CD14-positive monocyte (primary cell): ENCODE measurements at regions not wholly inside any gene's neighbourhood (a gene's known extent, or its start where the extent isn't known, plus 50 kb on each side); places are given as distances from the start of the nearest gene placed in this dataset.

ENCODE experiments used
- DNase-seq, 3 donors: peaks; one replicate each; pipeline ENCODE4 v3.0.0-alpha.2; 2011 to 2022
- H2AFZ ChIP-seq: 2 replicates; pipeline ENCODE4 v1.6.0; 2012; ENCODE audit warnings: mild to moderate bottlenecking, low read depth, low read length, inconsistent platforms; ENCODE audit not compliant: insufficient read depth, poor library complexity, severe bottlenecking
- H3K27ac ChIP-seq, 2 donors: 1 replicate in 1 of 2; 2 replicates in 1 of 2; pipeline ENCODE4 v1.5.1; 2012 to 2013; ENCODE audit warnings: low read length in 2 of 2, control low read depth in 1 of 2, inconsistent platforms in 1 of 2, low read depth in 1 of 2, mild to moderate bottlenecking in 1 of 2
- H3K27me3 ChIP-seq, 2 donors: one replicate each; pipeline versions ENCODE4 v1.6.0 to v1.6.1; 2011 to 2013; ENCODE audit warnings: low read length in 2 of 2; ENCODE audit not compliant: control insufficient read depth in 2 of 2, insufficient read depth in 2 of 2
- H3K36me3 ChIP-seq, 2 donors: replicated peaks in 1 of 2; 1 replicate in 1 of 2; 2 replicates in 1 of 2; pipeline versions ENCODE4 v1.5.1 to v1.6.1; 2012 to 2013; ENCODE audit warnings: low read length in 2 of 2, control low read depth in 1 of 2, inconsistent platforms in 1 of 2, mild to moderate bottlenecking in 1 of 2; ENCODE audit not compliant: insufficient read depth in 2 of 2, control insufficient read depth in 1 of 2
- H3K4me1 ChIP-seq, 2 donors: 1 replicate in 1 of 2; 2 replicates in 1 of 2; pipeline versions ENCODE4 v1.5.1 to v1.6.1; 2012 to 2013; ENCODE audit warnings: low read length in 2 of 2, control low read depth in 1 of 2, inconsistent platforms in 1 of 2, mild to moderate bottlenecking in 1 of 2, moderate library complexity in 1 of 2; ENCODE audit not compliant: insufficient read depth in 2 of 2, control insufficient read depth in 1 of 2
- H3K4me2 ChIP-seq: replicated peaks from 2 replicates; pipeline ENCODE3; 2012; ENCODE audit warnings: low read length, moderate library complexity, mild to moderate bottlenecking; ENCODE audit not compliant: poor library complexity, severe bottlenecking; ENCODE audit errors: extremely low read depth
- H3K4me3 ChIP-seq, 3 experiments: fragments of 200-600 bp in 1 of 3; sonication (generic) in 1 of 3; replicated peaks in 1 of 3; 1 replicate in 2 of 3; 2 replicates in 1 of 3; pipeline ENCODE4 v1.5.1; 2011 to 2013; ENCODE audit warnings: low read length in 3 of 3, mild to moderate bottlenecking in 3 of 3, control low read depth in 2 of 3, low read depth in 2 of 3, inconsistent platforms in 1 of 3, moderate library complexity in 1 of 3
- H3K79me2 ChIP-seq: 2 replicates; pipeline ENCODE4 v1.6.0; 2012; ENCODE audit warnings: mild to moderate bottlenecking, control low read depth, inconsistent platforms, low read length, moderate library complexity; ENCODE audit not compliant: insufficient read depth
- H3K9ac ChIP-seq: 2 replicates; pipeline ENCODE4 v1.6.0; 2017; ENCODE audit warnings: low read length, mild to moderate bottlenecking; ENCODE audit not compliant: insufficient read depth, poor library complexity, severe bottlenecking
- H3K9me3 ChIP-seq, 2 donors: replicated peaks in 1 of 2; 1 replicate in 1 of 2; 2 replicates in 1 of 2; pipeline versions ENCODE4 v1.5.1 to v1.6.1; 2012 to 2013; ENCODE audit warnings: low read length in 2 of 2, control low read depth in 1 of 2; ENCODE audit not compliant: control insufficient read depth in 1 of 2, insufficient read depth in 1 of 2
- H4K20me1 ChIP-seq: 2 replicates; pipeline ENCODE4 v1.6.0; 2012; ENCODE audit warnings: mild to moderate bottlenecking, low read length, control low read depth, moderate library complexity; ENCODE audit not compliant: insufficient read depth
- H3K27ac Mint-ChIP-seq, 7 donors: one replicate each; pipeline ENCODE4 v1.8.0; 2020; ENCODE audit warnings: mild to moderate bottlenecking in 7 of 7, mixed read lengths in 7 of 7, moderate library complexity in 6 of 7, inconsistent platforms in 2 of 7
- H3K27me3 Mint-ChIP-seq, 3 donors: one replicate each; pipeline ENCODE4 v1.8.0; 2021 to 2022; ENCODE audit warnings: low read depth in 3 of 3, mild to moderate bottlenecking in 3 of 3, mixed read lengths in 3 of 3, moderate library complexity in 3 of 3, inconsistent platforms in 1 of 3
- H3K36me3 Mint-ChIP-seq, 2 donors: one replicate each; pipeline ENCODE4 v1.8.0; 2020; ENCODE audit warnings: mixed read lengths in 2 of 2, inconsistent platforms in 1 of 2, mild to moderate bottlenecking in 1 of 2
- H3K4me1 Mint-ChIP-seq: one replicate; pipeline ENCODE4 v1.8.0; 2020; ENCODE audit warnings: mild to moderate bottlenecking, mixed read lengths
- H3K4me3 Mint-ChIP-seq, 2 donors: one replicate each; pipeline ENCODE4 v1.8.0; 2020; ENCODE audit warnings: mild to moderate bottlenecking in 2 of 2, mixed read lengths in 2 of 2, moderate library complexity in 1 of 2
- H3K9me3 Mint-ChIP-seq, 7 donors: one replicate each; pipeline ENCODE4 v1.8.0; 2020 to 2022; ENCODE audit warnings: mixed read lengths in 7 of 7, mild to moderate bottlenecking in 6 of 7, moderate library complexity in 6 of 7, inconsistent platforms in 2 of 7
- CTCF ChIP-seq: fragments of 200-600 bp; IDR thresholded peaks from one replicate; pipeline ENCODE4 v1.8.0; 2022; ENCODE audit warnings: antibody characterized with exemption, mild to moderate bottlenecking
- WGBS: methylation state at CpG from one replicate; pipeline ENCODE4 v1.1.5; 2013; ENCODE audit warnings: missing lambda C conversion rate; ENCODE audit not compliant: insufficient coverage; 5-methylcytosine and 5-hydroxymethylcytosine counted together
- intact Hi-C, 2 donors: fragments of 100-400 bp; cut with micrococcal nuclease; formaldehyde crosslinking; loops; one replicate each; pipeline versions ENCODE4 v1.15.0 to v1.15.1; 2023

- no peaks in the 10 kb centered on the region for H3K36me3 Mint-ChIP-seq
- Histone ChIP-seq H3K79me2 (no peaks in the 10 kb centered on the region), H3K36me3 (no peaks in the 10 kb centered on the region), H3K4me1 (peaks cover 10 to 16% of the 10 kb centered on the region in 2 donors), H4K20me1 (no peaks in the 10 kb centered on the region), H3K27me3 (no peaks in the 10 kb centered on the region), H3K27ac (no peak overlapping the region), H3K9me3 (no peaks in the 10 kb centered on the region), H3K9ac (no peak overlapping the region), H3K4me3 (no peak overlapping the region), H3K4me2 (no peak overlapping the region), H2AFZ (no peak overlapping the region)
- intact Hi-C loops, result no loop called here
- no CpG with 5 or more reads among the region's 2 CpGs for WGBS
- no peak for TF ChIP-seq CTCF
- H3K4me3 Mint-ChIP-seq, result no peak overlapping the region
- no peaks in the 10 kb centered on the region for H3K9me3 Mint-ChIP-seq
- DNase-seq, result peak in 1 of 3 donors; percentile 10
- H3K27me3 Mint-ChIP-seq, result no peaks in the 10 kb centered on the region
- H3K27ac Mint-ChIP-seq, result no peak overlapping the region
- H3K4me1 Mint-ChIP-seq, result peaks cover 17% of the 10 kb centered on the region
Measured at GRCh38 chr3:130841357-130841756, 52.5 kb upstream of the ATP2C1 start.

- no peak for DNase-seq
- H3K27ac Mint-ChIP-seq, result peak overlapping the region in 1 of 7 donors; percentile 1
- intact Hi-C loops, result no loop called here
Measured at GRCh38 chr3:130843441-130843840, 50.4 kb upstream of the ATP2C1 start.

More at GRCh38 chr3:130843441-130843840, 50.4 kb upstream of the ATP2C1 start:
- Mint-ChIP-seq H3K4me3 (no peak overlapping the region), H3K4me1 (peaks cover 17% of the 10 kb centered on the region), H3K9me3 (no peaks in the 10 kb centered on the region), H3K36me3 (no peaks in the 10 kb centered on the region), H3K27me3 (no peaks in the 10 kb centered on the region)
- no peak for TF ChIP-seq CTCF
- WGBS, result no CpG with 5 or more reads among the region's 1 CpG
- Histone ChIP-seq H2AFZ (no peak overlapping the region), H3K4me2 (no peak overlapping the region), H3K4me1 (peaks cover 10 to 16% of the 10 kb centered on the region in 2 donors), H3K9ac (no peak overlapping the region), H3K9me3 (no peaks in the 10 kb centered on the region), H3K27me3 (no peaks in the 10 kb centered on the region), H3K27ac (no peak overlapping the region), H3K79me2 (no peaks in the 10 kb centered on the region), H3K4me3 (no peak overlapping the region), H3K36me3 (no peaks in the 10 kb centered on the region), H4K20me1 (no peaks in the 10 kb centered on the region)
